NCI-H2107 treated with DMSO at 0.1 percent for 48 hours (cell line): ENCODE measurements at regions not wholly inside any gene's neighbourhood (a gene's known extent, or its start where the extent isn't known, plus 50 kb on each side); places are given as distances from the start of the nearest gene placed in this dataset.
"Not testable (repeated sequence)": the region's sequence is repeated elsewhere in the genome, so short reads cannot be mapped to it uniquely, and the experiment has no call there.

Source experiments
- DNase-seq: peaks from one replicate; lab custom pipeline; 2025; ENCODE audit not compliant: unreplicated experiment; lab: John Stamatoyannopoulos, UW

DNA sequence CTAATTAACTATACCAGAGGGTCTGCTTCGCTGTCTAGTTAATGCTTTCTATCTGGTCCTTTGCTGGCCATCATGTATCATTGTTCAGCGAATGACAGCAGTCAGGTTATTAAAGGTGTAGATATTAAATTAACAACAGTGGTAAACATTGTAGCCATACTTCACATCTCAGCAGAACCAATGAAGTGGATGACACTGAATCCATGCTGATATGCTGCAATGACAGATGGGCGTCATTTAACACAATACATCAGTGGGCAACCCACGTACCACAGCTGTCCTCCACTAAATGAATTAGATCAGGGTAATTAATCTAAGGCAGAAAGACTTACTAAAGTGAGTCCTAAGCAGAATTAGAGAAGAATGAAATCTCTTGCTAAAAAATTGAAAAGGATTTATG is 767.2 kb downstream of the NXPH1 start:
- DNase-seq = no peak

GRCh38 chr7:9201928-9202327 is 768.5 kb downstream of the NXPH1 start:
- DNase-seq = no peak

GRCh38 chr7:9204571-9204970 is 771.2 kb downstream of the NXPH1 start:
- DNase-seq = no peak

- DNase-seq = no peak
Observed at GRCh38 chr7:9210114-9210513, 776.7 kb downstream of the NXPH1 start.

GRCh38 chr7:9217204-9217603 is 783.8 kb downstream of the NXPH1 start:
- no peak for DNase-seq

DNA sequence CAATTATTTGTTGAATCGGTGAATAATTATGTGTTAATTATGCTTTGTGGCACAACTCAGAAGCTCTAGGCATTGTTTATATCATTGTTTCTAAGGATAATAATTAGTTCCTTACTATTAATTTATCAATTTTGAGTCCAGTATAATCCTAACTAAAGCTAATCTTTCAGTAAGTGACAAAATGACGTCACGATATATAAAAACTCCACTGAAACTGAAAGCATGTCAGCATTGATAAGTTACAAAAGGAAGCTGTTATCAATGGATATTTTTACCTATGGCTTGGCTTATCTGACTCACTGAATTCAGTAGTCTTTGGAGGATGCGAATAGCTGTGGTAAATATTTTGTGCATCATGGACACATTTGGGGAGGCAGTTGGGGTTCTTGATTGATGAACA is 793.1 kb downstream of the NXPH1 start:
- no peak for DNase-seq

DNA sequence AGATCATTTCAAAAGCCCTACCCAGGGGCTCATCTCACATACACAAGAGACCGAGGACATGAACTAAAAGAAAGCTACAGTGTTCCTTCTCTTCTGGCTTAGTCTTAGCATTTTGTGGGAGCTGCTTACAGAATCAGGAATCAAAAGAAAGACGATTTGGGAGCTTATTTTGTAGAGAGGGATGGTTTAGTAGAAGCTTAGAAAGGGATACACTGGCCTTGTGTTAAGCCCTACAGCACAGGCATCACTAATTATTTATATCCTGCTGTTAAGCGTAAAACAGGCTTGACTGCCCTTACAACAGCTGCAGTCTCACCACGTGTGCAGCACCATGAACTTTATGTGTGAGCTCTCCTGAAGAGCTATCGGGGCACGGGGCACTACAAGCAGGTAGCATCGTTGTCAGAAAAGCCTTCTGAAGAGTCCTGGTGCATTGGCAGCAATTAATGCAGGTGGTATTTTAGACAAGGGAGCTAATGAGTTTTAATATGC is 798.3 kb downstream of the NXPH1 start:
- DNase-seq = no peak

DNA sequence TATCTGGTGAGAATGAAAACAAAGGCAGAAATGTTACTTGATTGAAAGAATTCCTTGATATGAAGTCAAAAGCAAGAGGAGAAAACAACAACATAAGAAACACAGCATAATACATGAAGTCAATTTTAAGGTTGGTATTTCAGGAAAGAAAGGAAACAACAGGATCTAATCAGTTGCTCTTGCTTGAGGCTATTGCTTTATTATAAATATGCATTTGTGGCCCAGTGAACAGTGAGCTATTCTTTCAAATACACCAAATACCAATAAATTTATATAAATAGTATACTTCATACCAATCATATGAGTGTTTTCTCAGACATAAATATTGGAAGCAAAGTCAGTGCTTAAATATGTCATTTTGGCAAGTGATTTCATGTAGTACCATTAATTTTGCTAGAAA is 806.6 kb downstream of the NXPH1 start:
- no peak for DNase-seq

DNA sequence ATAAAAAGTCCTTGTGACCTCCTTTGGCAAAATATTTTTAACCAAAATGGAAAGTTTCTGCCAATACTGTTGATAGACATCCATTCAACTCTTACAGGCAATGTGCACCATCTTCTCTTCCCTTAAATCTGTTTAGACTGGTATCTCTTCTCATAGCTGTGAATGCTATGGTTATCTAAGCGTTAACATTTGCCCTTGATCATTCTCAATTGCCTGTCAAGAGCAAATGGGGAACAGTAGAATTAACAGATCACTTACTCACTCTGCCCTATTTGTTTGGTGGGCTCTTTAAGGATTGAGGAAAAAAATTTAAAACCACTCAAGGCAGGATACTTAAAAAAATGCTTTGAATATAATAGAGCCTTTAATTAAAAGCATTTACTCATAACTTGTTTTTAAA is 808.4 kb downstream of the NXPH1 start:
- no peak for DNase-seq

GRCh38 chr7:9242636-9243035 is 809.2 kb downstream of the NXPH1 start:
- no peak for DNase-seq

DNA sequence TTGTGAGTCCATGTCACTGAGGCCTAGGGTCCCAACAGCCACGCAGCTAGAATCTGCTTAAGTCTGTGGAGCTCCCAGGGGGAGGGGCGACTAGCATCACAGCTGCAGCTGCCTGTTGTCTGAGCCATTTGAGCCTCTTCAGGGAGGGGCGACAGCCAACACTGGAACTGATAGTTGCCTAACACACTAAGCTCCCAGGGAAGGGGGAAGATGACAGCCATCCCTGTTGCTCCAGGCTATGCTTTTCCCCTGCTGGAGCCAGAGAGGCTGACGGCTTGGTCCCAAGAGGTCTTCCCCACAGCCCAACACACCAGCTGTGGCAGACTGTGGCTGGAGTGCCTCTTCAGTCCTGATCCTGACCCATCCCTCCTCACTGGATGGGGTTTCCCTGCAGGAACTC is 817.5 kb downstream of the NXPH1 start:
- no peak for DNase-seq

DNA sequence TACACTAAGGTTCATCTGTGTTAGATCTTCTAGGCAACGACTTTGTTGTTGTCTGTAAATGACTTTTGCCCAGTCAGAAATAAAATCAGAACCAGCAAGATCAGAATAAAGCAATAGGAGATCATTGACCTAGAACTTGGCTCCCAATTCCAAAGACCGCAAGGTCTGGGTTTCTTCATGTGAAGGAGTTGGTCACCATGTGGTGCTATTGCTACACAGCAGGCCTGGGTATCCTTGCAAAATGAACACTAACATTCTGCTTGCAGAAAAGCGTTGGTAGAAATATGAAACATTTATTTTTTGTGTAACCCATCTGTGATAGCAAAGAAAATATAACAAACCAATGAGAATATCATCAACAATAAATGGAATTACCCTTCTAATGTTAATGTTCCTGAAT is 831.0 kb downstream of the NXPH1 start:
- DNase-seq = no peak

- DNase-seq = no peak
Observed at GRCh38 chr7:9280088-9280487, 846.7 kb downstream of the NXPH1 start.

- DNase-seq = no peak
Observed at GRCh38 chr7:9283246-9283645, 849.8 kb downstream of the NXPH1 start.

- DNase-seq = no peak
Observed at GRCh38 chr7:9302436-9302835, 869.0 kb downstream of the NXPH1 start.

- DNase-seq = no peak
Observed at GRCh38 chr7:9307131-9307530, 873.7 kb downstream of the NXPH1 start.

GRCh38 chr7:9324513-9324912 is 891.1 kb downstream of the NXPH1 start:
- no peak for DNase-seq

- DNase-seq = no peak
Observed at GRCh38 chr7:9328296-9328695, 894.9 kb downstream of the NXPH1 start.

DNA sequence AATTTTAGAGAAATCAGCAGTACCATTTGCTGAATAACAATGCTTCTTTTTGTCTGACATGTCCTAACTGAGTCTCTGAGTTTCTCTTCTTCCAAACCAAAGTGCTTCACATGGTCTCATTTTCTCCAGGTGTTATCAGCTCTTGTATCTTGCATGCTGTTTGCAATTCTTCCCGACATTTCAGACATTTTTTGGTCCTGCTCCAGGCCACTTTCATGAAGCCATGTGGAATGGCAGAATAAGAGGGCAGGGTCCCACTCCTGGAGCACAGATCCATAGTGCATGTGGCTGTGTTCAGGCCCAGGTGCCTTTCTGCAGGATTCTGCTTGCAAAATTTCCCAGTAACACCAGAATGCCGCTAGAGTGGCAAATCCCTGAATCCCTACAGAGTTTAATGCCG is 916.2 kb downstream of the NXPH1 start:
- DNase-seq = no peak

DNA sequence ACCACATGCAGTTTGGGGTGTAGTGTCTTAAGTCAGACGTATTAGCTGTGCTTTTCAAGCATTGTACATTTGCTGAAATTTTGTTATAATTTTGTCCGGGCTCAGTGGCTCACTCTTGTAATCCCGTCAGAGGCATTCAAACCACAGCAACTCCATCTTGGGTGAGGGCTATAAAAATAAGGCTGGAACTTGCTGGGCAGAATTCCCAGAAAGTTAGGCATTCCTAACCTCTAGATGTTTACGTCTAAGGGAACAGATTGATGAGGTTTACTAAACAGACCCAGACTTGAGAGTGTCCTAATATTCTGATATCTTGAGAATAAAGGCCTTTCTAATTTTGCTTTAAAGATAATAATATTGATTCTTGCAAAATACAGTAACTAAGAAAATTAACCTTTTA is 957.8 kb downstream of the NXPH1 start:
- no peak for DNase-seq

GRCh38 chr7:9391984-9392383 is 958.6 kb downstream of the NXPH1 start:
- no peak for DNase-seq

GRCh38 chr7:9404386-9404785 is 971.0 kb downstream of the NXPH1 start:
- not testable (repeated sequence) for DNase-seq

- no peak for DNase-seq
Observed at GRCh38 chr7:9407816-9408215, 974.4 kb downstream of the NXPH1 start.

- no peak for DNase-seq
Observed at GRCh38 chr7:9453521-9453920, 1020.1 kb downstream of the NXPH1 start.
